ENCODE measurements at regions not wholly inside any gene's neighbourhood (a gene's known extent, or its start where the extent isn't known, plus 50 kb on each side); places are given as distances from the start of the nearest gene placed in this dataset.

DNA sequence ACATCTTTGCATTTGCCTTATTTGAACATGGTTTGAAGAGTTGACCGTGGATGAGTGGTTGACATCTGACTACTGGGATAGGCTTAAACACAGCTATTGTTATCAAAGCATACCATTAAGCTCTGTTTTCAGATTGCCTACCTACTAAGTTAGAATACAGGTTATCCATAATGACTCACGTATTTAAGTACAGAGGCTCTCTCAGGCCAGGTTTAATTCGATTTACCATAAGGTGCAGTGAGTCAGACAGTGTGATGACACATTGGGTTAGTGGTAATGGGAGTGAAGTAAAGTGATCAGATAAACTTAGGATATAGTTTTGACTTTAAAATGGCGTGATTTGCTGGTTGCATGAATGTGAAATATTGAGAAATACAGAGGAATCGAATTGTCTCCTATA, 732.0 kb upstream of the CTNND2 start:
- TF ChIP-seq, protein P1, sequence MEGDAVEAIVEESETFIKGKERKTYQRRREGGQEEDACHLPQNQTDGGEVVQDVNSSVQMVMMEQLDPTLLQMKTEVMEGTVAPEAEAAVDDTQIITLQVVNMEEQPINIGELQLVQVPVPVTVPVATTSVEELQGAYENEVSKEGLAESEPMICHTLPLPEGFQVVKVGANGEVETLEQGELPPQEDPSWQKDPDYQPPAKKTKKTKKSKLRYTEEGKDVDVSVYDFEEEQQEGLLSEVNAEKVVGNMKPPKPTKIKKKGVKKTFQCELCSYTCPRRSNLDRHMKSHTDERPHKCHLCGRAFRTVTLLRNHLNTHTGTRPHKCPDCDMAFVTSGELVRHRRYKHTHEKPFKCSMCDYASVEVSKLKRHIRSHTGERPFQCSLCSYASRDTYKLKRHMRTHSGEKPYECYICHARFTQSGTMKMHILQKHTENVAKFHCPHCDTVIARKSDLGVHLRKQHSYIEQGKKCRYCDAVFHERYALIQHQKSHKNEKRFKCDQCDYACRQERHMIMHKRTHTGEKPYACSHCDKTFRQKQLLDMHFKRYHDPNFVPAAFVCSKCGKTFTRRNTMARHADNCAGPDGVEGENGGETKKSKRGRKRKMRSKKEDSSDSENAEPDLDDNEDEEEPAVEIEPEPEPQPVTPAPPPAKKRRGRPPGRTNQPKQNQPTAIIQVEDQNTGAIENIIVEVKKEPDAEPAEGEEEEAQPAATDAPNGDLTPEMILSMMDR (IDR thresholded peaks at IDR 0.05; ENCODE audit: low read depth, low read length, poor library complexity, severe bottlenecking) = no peak
- TF ChIP-seq EZH2phosphoT487 (IDR thresholded peaks at IDR 0.05; ENCODE audit: borderline replicate concordance, low read length) = no peak

All from DOHH2 (cell line).